ENCODE measurements at regions not wholly inside any gene's neighbourhood (a gene's known extent, or its start where the extent isn't known, plus 50 kb on each side); places are given as distances from the start of the nearest gene placed in this dataset.

GRCh38 chr7:145862212-145862611, 254.4 kb upstream of the CNTNAP2 start:
- ChIA-PET CTCF (no interaction called here), RAD21 (ENCODE audit: low non-redundant PET in 1 of 2, low total read pairs in 2 of 2, uncharacterized antibody in 2 of 2, unreplicated experiment in 2 of 2) (no interaction called here), POLR2A (no interaction called here)
- Histone ChIP-seq H3K27ac (ENCODE audit: low read depth, low read length) (no peak overlapping the region), H3K27me3 (ENCODE audit: insufficient read depth, low read length) (no peaks in the 10 kb centered on the region), H3K9me3 (ENCODE audit: control insufficient read depth in 1 of 2, insufficient read depth in 1 of 2, low read depth in 1 of 2, low read length in 2 of 2) (peaks cover 5 to 19% of the 10 kb centered on the region in 2 experiments), H3K9me2 (ENCODE audit: insufficient read depth) (no peaks in the 10 kb centered on the region), H3K79me2 (ENCODE audit: insufficient read depth, low read length) (no peaks in the 10 kb centered on the region), H3K4me1 (ENCODE audit: control insufficient read depth in 1 of 2, insufficient read depth in 2 of 2, low read length in 2 of 2) (no peaks in the 10 kb centered on the region), H2AFZ (ENCODE audit: low read depth, low read length, poor library complexity, severe bottlenecking) (no peak overlapping the region), H4K20me1 (ENCODE audit: insufficient read depth) (no peaks in the 10 kb centered on the region), H3K4me3 (replicated peaks in 1 of 2; ENCODE audit: low read depth in 1 of 2, low read length in 2 of 2) (no peak overlapping the region), H3K4me2 (ENCODE audit: low read length) (no peak overlapping the region), H3K9ac (ENCODE audit: low read length) (no peak overlapping the region), H3K36me3 (ENCODE audit: control insufficient read depth in 1 of 2, insufficient read depth in 2 of 2, low read length in 2 of 2) (no peaks in the 10 kb centered on the region)
- intact Hi-C loops (cut with micrococcal nuclease) = no loop called here
- BruUV-seq (replicated peaks) = no TSS peak
- TF ChIP-seq JUND (IDR thresholded peaks at IDR 0.05) (no peak), TCF7L2 (IDR thresholded peaks at IDR 0.05; ENCODE audit: borderline replicate concordance, extremely low read depth, insufficient read depth, insufficient read length) (no peak), SRF (IDR thresholded peaks at IDR 0.05; ENCODE audit: low read depth) (no peak), YY1 (IDR thresholded peaks at IDR 0.05; ENCODE audit: extremely low read depth, insufficient replicate concordance, low read depth, low read length) (no peak), CTCF (IDR thresholded peaks at IDR 0.05 in 2 of 3, conservative IDR thresholded peaks at IDR 0.05 in 1 of 3; ENCODE audit: borderline replicate concordance in 1 of 3, insufficient read depth in 1 of 3, low read depth in 2 of 3, low read length in 2 of 3) (no peak)
- DNase-seq (ENCODE audit: low read depth, low spot score) = no peak
- ATAC-seq = no peak

GRCh38 chr7:145860809-145861208, 255.8 kb upstream of the CNTNAP2 start:
- DNase-seq (ENCODE audit: low read depth, low spot score) (no peak), ATAC-seq (no peak)
- Histone ChIP-seq H2AFZ (ENCODE audit: low read depth, low read length, poor library complexity, severe bottlenecking) (no peak overlapping the region), H3K79me2 (ENCODE audit: insufficient read depth, low read length) (no peaks in the 10 kb centered on the region), H3K9me2 (ENCODE audit: insufficient read depth) (no peaks in the 10 kb centered on the region), H3K27me3 (ENCODE audit: insufficient read depth, low read length) (no peaks in the 10 kb centered on the region), H3K27ac (ENCODE audit: low read depth, low read length) (no peak overlapping the region), H3K9ac (ENCODE audit: low read length) (no peak overlapping the region), H3K9me3 (ENCODE audit: control insufficient read depth in 1 of 2, insufficient read depth in 1 of 2, low read depth in 1 of 2, low read length in 2 of 2) (peaks cover 5 to 23% of the 10 kb centered on the region in 2 experiments; a peak in 3 of 4 replicates), H3K4me2 (ENCODE audit: low read length) (no peak overlapping the region), H3K4me1 (ENCODE audit: control insufficient read depth in 1 of 2, insufficient read depth in 2 of 2, low read length in 2 of 2) (no peaks in the 10 kb centered on the region), H3K4me3 (replicated peaks in 1 of 2; ENCODE audit: low read depth in 1 of 2, low read length in 2 of 2) (no peak overlapping the region), H4K20me1 (ENCODE audit: insufficient read depth) (no peaks in the 10 kb centered on the region), H3K36me3 (ENCODE audit: control insufficient read depth in 1 of 2, insufficient read depth in 2 of 2, low read length in 2 of 2) (no peaks in the 10 kb centered on the region)
- TF ChIP-seq ZBTB33 (IDR thresholded peaks at IDR 0.05; ENCODE audit: extremely low read depth, insufficient replicate concordance, low read length) (no peak), ELF1 (IDR thresholded peaks at IDR 0.05; ENCODE audit: borderline replicate concordance, low read depth) (no peak), EGR1 (IDR thresholded peaks at IDR 0.05; ENCODE audit: low read depth) (no peak), CTCF (IDR thresholded peaks at IDR 0.05 in 2 of 3, conservative IDR thresholded peaks at IDR 0.05 in 1 of 3; ENCODE audit: borderline replicate concordance in 1 of 3, insufficient read depth in 1 of 3, low read depth in 2 of 3, low read length in 2 of 3) (no peak), POLR2AphosphoS5 (IDR thresholded peaks at IDR 0.05; ENCODE audit: low read depth, low read length) (no peak), JUND (IDR thresholded peaks at IDR 0.05) (no peak), ATF3 (IDR thresholded peaks at IDR 0.05) (no peak)
- BruUV-seq (replicated peaks) = no TSS peak
- intact Hi-C loops (cut with micrococcal nuclease) = no loop called here
- RAD21 ChIA-PET (ENCODE audit: low non-redundant PET in 1 of 2, low total read pairs in 2 of 2, uncharacterized antibody in 2 of 2, unreplicated experiment in 2 of 2) = no interaction called here
- POLR2A ChIA-PET = no interaction called here
- CTCF ChIA-PET = no interaction called here

Measured in HCT116 (cell line).